Stimulated activated CD4-positive, alpha-beta T cell treated with anti-CD3 and anti-CD28 coated beads, Interleukin-4, amount 100 ng/mL, for 24 hours (primary cell): ENCODE measurements at regions not wholly inside any gene's neighbourhood (a gene's known extent, or its start where the extent isn't known, plus 50 kb on each side); places are given as distances from the start of the nearest gene placed in this dataset.
"Not testable (repeated sequence)": the region's sequence is repeated elsewhere in the genome, so short reads cannot be mapped to it uniquely, and the experiment has no call there.

Experiments
- DNase-seq: peaks from one replicate; pipeline ENCODE4 v3.0.0-alpha.2; 2020

GRCh38 chr20:50434653-50435396, 75.4 kb upstream of the PTPN1 start:
- DNase-seq: no peak

GRCh38 chr20:50435397-50436051, 74.7 kb upstream of the PTPN1 start:
- DNase-seq: no peak

GRCh38 chr20:50436052-50436656, 74.0 kb upstream of the PTPN1 start:
- DNase-seq: no peak

DNA sequence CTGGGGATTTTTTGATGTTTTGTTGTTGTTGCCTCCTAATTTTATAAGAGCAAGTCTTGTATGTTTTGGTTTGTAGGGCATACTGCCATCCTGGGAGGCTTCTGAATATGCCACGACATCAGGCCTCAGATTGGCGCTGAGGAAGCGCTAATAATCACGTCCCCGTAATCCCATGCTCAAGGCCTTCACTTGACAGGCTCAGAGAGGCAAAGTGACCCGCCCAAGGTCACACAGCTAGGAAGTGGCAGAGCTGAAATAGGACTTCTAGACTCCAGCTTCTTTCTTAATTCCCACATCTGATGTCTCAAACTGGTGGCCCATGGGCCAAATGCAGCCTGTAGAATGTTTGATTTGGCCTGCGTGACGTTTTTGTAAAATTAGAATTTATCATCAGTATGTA, 73.5 kb upstream of the PTPN1 start:
- DNase-seq: no peak

DNA sequence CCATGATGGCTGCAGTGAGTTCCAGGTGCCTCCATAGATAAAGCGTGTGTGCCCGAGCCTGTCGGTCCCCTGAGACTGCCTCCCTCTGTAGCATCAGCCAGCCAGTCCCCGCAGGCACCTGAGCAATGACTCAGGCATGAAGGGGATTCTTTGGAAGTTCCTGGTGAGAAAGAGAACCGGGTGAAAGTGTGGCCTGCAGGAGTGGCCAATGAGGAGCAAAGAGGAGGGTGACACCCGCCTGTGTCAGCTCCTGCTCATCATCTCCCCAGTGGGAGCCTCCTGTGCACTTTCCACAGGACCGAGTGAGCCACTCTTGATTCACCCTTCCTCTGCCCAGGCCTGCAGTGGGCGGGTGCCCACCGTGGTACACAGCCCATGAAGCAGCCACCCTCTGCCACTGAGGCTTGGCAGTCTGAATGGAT, 71.2 kb upstream of the PTPN1 start:
- peak; percentile 17 for DNase-seq

DNA sequence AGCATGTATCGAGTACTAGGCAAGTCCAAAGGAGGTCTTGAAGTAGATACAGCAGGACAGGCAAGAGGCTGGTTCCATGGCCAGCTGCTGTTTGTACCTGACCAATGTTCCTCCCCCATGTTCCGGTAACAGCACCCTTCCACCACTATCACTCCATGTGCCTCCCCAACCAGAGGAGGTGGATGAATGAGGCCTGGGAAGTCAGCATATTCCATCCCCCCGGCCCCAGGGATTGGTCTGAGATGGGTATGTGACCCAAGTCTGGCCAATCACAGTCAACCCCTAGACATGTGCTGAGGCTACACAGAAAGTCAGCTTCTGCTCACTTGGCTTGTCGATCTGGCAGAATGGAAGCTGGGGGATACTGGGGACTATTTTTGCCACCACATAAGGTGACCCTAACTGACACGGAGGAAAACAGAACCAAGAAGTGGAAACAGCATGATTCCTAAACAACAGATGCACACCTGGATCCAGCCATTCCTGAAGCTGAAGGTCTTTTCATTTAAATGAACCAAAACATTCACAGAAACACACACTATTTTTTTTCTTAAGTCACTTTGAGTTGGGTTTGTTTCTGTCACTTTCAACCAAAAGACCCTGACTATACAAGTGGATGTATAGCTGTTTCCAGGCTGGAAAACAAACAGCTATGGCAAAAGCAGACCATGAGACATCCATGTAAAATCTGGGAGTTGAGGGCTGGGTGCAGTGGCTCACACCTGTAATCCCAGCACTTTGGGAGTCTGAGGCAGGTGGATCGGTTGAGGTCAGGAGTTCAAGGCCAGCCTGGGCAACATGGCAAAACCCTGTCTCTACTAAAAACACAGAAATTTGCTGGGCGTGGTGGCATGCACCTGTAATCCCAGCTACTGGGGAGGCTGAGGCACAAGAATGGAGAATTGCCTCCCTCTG, 70.4 kb upstream of the PTPN1 start:
- no peak for DNase-seq

DNA sequence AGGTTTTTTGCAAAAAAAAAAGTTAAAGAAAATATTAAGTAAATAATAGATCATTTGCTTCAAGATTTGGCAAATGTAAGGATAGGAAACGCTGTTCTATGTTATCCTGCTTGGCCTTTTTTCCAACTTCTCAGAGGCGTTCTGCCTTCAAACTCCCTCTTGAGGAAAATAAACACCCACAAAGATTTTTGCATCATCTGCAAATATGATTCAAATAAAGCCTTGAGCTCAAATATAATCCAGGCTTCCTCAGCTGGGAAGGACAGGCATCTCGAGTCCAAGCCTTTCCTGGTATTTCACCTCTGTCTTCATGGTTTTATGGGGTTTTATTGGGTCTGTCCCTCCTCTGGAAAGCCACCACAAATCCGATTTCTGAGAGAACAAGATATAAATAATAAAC, 67.7 kb upstream of the PTPN1 start:
- no peak for DNase-seq

GRCh38 chr20:50445354-50446151, 64.6 kb upstream of the PTPN1 start:
- no peak for DNase-seq

DNA sequence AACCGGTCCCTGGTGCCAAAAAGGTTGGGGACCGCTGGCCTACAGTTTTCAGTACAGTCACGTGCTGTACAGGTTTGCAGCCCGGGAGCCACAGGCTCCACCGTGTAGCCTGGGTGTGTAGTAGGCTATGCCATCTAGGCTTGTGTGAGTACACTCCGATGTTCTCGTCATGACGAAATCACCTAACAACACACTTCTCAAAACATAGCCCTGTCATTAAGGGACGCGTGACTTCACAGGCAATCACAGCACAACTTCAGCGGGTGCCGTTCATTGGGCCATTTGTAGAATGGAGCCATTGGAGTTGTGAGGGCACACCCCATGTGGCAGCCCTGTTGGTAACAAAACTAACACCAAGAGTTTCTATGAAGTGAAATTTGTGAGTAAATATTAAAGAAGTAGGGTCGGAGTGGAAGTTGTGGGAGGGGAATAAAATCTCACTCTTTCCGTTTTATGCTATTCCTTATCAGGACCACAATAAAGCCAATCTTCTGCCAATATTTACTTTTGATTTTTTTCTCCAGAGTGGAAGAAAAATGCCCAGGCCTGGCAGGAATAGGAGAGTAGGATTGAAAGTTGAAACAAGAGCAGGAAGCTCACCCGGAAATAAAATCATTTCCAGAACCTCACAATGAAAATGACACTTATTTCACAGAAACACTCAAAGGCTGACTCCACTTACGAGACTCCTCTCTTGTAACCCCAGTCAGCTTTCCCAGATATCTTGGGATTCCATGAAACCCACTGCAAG, 63.7 kb upstream of the PTPN1 start:
- DNase-seq: no peak

- no peak for DNase-seq
These were observed 62.9 kb upstream of the PTPN1 start for GRCh38 chr20:50447102-50447804.

DNA sequence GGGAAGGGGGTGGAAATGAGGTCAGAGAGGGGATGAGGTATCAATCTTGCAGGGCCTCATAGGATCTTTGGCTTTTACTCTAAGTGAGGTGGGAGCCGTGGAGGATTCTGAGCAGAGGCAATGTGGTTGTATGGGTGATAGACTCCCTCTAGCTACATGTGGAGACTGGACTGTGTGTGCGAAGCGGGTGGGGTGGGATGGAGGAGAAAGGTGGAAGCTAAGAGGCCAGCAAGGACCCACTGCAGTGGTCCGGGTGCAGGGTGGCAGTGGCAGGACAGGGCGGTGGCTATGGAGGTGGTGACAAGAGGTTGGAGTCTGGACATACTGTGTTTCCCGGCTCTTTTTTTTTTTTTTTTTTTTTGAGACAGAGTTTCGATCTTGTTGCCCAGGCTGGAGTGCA, 62.4 kb upstream of the PTPN1 start:
- DNase-seq: no peak

- not testable (repeated sequence) for DNase-seq
These were observed 61.4 kb upstream of the PTPN1 start for GRCh38 chr20:50448625-50449403.

GRCh38 chr20:50449738-50450492, 60.3 kb upstream of the PTPN1 start:
- no peak for DNase-seq

- DNase-seq: no peak
These were observed 59.7 kb upstream of the PTPN1 start for GRCh38 chr20:50450493-50450826.

- DNase-seq: no peak
These were observed 59.1 kb upstream of the PTPN1 start for GRCh38 chr20:50450881-50451752.

DNA sequence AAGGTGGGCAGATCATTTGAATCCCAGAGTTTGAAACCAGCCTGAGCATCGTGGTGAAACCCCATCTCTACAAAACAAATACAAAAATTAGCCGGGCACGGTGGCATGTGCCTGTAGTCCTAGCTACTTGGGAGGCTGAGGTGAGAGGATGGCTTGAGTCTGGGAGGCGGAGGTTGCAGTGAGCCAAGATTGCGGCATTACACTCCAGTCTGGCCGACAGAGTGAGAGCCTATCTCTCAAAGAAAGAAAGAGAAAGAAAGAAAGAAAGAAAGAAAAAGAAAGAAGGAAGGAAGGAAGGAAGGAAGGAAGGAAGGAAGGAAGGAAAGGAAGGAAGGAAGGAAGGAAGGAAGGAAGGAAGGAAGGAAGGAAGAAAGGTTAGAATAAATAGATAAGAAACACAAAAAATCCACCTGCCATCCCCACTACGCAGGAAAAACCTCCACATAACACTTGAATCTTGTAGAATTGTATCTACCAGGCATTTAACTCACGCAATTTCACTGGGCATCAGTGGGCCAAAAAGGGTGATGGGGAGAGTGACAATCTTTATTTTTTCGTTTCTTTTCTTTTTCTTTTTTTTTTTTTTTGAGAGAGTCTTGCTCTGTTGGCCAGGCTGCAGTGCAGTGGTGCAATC, 58.3 kb upstream of the PTPN1 start:
- DNase-seq: not testable (repeated sequence)

GRCh38 chr20:50453533-50454244, 56.5 kb upstream of the PTPN1 start:
- DNase-seq: no peak
